ENCODE measurements at regions not wholly inside any gene's neighbourhood (a gene's known extent, or its start where the extent isn't known, plus 50 kb on each side); places are given as distances from the start of the nearest gene placed in this dataset.

- no peak for DNase-seq
- intact Hi-C loops (cut with DNase I) = no loop called here
- H3K4me3 ChIP-seq = no peak overlapping the region
- H3K27me3 ChIP-seq = peaks cover 0 to 32% (median 8%) of the 10 kb centered on the region in 7 donors
- ATAC-seq = no peak
- no peaks in the 10 kb centered on the region for H3K4me1 ChIP-seq
- no peaks in the 10 kb centered on the region for H3K9me3 ChIP-seq
- no peak overlapping the region for H3K27ac ChIP-seq
- no peak for TF ChIP-seq CTCF (IDR thresholded peaks at IDR 0.05)
- H3K36me3 ChIP-seq = no peaks in the 10 kb centered on the region
Observed at GRCh38 chr15:61420546-61420945, 191.4 kb upstream of the RORA start.

- no peak for ATAC-seq
- peaks cover 0 to 2% (median 0%) of the 10 kb centered on the region in 11 donors for H3K9me3 ChIP-seq
Observed at GRCh38 chr15:61415617-61416120, 186.6 kb upstream of the RORA start.

GRCh38 chr15:61411902-61412510 lies 182.9 kb upstream of the RORA start:
- H3K27ac ChIP-seq = no peak overlapping the region
- no peaks in the 10 kb centered on the region for H3K36me3 ChIP-seq
- peaks cover 0 to 5% (median 0%) of the 10 kb centered on the region in 11 donors for H3K9me3 ChIP-seq
- no peak overlapping the region for H3K4me3 ChIP-seq
- no peak for TF ChIP-seq CTCF (IDR thresholded peaks at IDR 0.05)
- DNase-seq (no peak), ATAC-seq (no peak)
- H3K27me3 ChIP-seq = peaks cover 0 to 10% (median 4%) of the 10 kb centered on the region in 7 donors
- intact Hi-C loops (cut with DNase I) = no loop called here
- H3K4me1 ChIP-seq = no peaks in the 10 kb centered on the region
- WGBS, 2 donors = 44 to 53% methylated on average over 3 of the region's 3 CpGs

More at GRCh38 chr15:61415617-61416120, 186.6 kb upstream of the RORA start:
- Histone ChIP-seq H3K4me3 (no peak overlapping the region), H3K4me1 (no peaks in the 10 kb centered on the region), H3K27ac (no peak overlapping the region), H3K36me3 (no peaks in the 10 kb centered on the region), H3K27me3 (peaks cover 0 to 24% (median 7%) of the 10 kb centered on the region in 7 donors)
- no peak for TF ChIP-seq CTCF (IDR thresholded peaks at IDR 0.05)
- 71 to 74% methylated on average over 2 of the region's 2 CpGs for WGBS, 2 donors
- intact Hi-C loops (cut with DNase I) = no loop called here
- DNase-seq = no peak

- H3K36me3 ChIP-seq = no peaks in the 10 kb centered on the region
- intact Hi-C loops (cut with DNase I) = no loop called here
- H3K9me3 ChIP-seq = peaks cover 0 to 5% (median 0%) of the 10 kb centered on the region in 11 donors
- H3K27me3 ChIP-seq = peaks cover 0 to 11% (median 4%) of the 10 kb centered on the region in 7 donors
- no peak for ATAC-seq
- DNase-seq = no peak
- no peak for TF ChIP-seq CTCF (IDR thresholded peaks at IDR 0.05)
- no peak overlapping the region for H3K27ac ChIP-seq
- no peak overlapping the region for H3K4me3 ChIP-seq
- WGBS, 2 donors = 85 to 93% methylated on average over 2 of the region's 2 CpGs
- no peaks in the 10 kb centered on the region for H3K4me1 ChIP-seq
Observed at GRCh38 chr15:61410662-61411061, 181.6 kb upstream of the RORA start.

Data from heart right ventricle (tissue), 16 donors.